ENCODE measurements at regions not wholly inside any gene's neighbourhood (a gene's known extent, or its start where the extent isn't known, plus 50 kb on each side); places are given as distances from the start of the nearest gene placed in this dataset.

DNA sequence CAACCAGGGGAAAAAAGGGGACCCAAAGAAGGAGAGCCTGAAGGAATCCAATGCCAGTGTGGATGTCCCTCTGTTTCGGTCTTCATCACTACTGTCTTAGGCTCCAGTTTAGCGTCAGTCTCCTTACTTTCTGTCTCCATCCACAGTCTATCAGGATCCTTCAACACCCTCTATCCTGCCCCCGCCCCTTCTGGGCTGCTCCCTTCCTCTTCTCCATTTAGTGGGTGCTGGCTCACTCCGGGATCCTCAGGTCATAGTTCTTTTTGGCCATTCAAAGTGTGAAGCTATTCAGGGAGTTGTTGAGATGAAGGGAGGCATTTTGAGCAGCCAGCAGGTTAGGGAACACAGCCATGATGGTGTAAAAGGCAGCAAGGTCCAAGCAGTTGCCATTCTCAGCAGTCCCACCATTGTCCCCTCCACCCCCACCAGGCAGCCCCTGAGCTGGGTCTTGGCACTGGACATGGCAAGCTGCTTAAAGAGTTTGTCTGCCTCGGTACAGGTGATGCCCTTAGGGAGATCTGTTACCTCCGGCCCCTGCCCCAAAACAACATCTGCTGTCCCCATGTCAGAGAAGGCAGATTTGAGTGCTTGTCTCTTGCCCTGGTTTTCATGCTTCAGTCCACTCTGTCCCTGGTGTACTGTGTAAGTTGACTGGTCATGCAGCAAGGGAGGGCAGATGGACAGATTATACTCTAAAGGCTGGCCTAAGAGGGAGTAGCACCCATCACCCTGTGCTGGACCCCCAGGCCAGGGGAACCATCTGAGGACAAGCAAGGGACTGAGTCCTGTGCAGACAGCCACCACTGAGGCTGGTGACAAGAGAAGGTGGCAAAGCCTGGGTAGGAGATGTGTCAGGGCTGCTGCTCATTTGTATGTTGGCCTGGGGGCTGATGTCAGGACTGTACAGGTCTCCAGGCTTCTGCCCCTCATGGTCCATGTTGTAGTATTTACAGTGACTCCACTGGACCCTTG lies 842.0 kb downstream of the HACE1 start:
- FAIRE-seq (no peak), DNase-seq (ENCODE audit: extremely low spot score, insufficient read length, low read depth) (no peak)

GRCh38 chr6:104014163-104014959 lies 845.4 kb downstream of the HACE1 start:
- DNase-seq (ENCODE audit: extremely low spot score, insufficient read length, low read depth) (no peak), FAIRE-seq (no peak)

DNA sequence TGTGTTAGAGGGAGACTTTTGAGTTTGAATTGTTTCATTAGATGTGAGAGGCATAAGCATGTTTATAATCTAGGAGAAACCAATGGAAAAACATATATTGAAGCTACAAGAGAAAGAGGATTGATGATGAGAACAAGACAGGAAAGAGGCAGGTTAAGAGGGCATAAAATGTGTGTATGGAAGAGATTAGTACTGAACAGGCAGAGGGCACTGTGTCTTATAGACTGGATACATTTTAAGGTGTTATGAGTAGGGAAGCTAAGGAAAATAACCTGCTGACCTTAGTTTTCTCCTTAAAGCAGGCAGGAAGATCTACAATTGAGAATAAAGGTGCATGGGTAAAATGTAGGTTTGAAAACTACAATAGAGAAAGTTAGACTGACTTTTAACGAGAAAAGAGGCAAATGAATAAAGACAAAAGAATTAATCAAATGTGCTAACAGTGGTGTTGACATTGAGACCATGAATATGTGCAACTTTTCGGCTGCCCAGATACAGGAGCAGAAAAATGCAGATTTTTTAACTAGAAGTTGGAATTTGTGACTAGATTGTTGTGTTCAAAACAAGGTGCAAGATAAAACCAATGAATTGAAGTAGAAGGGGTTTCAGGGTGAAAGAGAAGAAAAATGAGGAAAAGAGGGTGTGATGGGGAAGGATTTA lies 846.3 kb downstream of the HACE1 start:
- no peak for DNase-seq (ENCODE audit: extremely low spot score, insufficient read length, low read depth)
- no peak for FAIRE-seq

DNA sequence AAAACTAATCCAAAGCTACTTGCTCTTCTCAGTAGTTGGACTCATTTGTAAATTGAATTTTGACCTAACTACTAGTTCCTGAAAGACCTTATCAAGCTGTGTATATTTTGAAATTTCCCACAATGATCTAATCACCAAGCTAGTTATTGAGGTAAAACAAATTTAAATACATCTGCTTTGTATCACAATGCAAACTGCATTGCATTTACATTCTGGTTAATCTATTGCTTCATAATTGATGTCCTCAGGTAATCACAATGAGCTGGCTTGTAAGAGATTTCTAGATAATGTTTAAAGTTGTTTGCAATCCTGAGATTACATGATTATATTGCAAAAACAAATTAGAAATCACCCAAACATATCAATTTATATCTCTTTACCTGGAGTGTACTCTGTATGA lies 848.8 kb downstream of the HACE1 start:
- DNase-seq (ENCODE audit: extremely low spot score, insufficient read length, low read depth) (no peak), FAIRE-seq (no peak)

DNA sequence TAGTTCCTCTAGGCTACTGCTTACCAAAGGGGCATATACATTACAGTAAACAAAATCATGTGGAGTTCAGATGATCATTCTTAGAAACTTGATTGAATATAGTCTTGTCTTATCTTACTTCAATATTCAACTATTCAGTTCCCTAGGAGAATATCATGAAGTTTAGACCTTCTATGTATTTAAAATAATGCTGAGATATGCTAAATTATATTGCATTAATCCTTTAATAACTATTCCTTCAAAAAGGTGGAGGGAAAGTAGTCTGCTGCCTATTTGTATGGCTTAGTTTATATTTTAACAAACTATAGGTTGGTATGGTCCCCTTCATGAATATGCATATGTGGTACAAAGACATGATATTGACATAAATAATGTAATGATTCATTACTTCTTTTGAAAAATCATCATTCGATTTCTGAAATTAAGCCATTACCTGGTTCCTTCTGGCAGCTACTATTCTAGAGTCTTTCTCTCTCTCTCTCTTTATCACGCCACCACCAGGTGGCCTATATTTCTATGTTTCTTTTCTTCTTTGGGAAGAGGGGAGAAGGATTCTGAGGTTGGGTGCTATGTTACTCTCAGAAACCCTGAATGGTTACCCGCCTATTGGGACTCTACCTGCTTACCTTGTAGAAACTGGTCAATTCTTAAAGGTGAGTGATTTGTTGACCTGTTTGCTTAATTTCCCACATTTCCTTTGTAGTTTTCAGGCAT lies 855.8 kb downstream of the HACE1 start:
- DNase-seq (ENCODE audit: extremely low spot score, insufficient read length, low read depth) (no peak), FAIRE-seq (no peak)

DNA sequence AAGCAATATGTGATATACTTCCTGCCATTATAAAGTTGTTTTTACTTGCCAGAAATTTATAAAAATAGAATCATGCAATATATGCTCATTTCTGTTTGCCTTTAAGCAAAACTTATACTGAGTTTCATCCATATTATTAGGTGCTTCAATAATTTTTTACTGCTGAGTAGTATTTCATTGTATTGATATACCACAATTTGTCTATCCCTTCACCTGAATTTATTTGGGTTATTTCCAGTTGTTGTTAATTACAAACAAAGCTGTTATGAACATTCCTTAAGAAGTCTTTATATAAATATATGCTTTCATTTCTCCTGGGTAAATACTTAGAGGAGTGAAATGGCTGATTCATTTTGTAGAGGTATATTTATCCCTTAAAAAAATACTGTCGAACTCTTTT lies 864.1 kb downstream of the HACE1 start:
- DNase-seq (ENCODE audit: extremely low spot score, insufficient read length, low read depth) (no peak), FAIRE-seq (no peak)

- FAIRE-seq (no peak), DNase-seq (ENCODE audit: extremely low spot score, insufficient read length, low read depth) (no peak)
Measured at GRCh38 chr6:103983860-103984259, 875.9 kb downstream of the HACE1 start.

GRCh38 chr6:103983011-103983410 lies 876.7 kb downstream of the HACE1 start:
- DNase-seq (ENCODE audit: extremely low spot score, insufficient read length, low read depth) (no peak), FAIRE-seq (no peak)

DNA sequence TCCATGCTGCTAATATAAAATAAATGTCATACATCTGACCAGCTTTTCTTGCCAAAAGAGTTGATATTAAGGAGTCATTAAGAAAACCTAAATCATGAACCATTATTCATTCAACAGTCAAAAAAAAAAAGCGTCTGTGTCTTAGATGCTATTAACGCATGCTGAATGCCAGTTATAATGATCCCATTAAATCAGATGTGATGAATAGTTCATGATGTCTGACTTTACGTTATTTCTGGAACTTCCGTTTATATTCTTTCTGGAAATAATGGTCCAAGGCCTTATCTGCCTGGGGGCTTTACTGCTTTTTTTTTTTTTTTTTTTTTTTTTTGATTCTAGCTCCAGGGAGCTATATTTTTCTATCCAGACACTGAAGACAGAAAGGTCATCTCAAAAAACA lies 877.1 kb downstream of the HACE1 start:
- no peak for DNase-seq (ENCODE audit: extremely low spot score, insufficient read length, low read depth)
- FAIRE-seq, result no peak

DNA sequence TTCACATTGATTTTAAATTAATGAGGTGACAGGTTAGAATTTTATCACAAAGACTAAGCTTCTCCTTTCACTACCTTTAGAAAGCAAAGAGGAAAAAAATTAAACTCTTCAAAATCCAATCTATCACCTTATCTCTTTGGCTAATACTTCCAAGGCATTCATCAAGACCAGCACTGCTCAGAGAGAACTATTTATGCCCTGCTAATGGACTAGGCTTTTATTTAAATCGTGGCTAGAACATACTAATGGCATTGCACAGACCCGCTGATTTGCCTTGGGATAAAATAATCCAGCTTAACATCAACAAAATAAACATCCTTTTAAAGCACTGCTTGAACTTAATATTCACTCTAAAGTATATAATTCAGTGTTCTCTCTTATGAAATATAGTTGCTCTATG lies 880.4 kb downstream of the HACE1 start:
- FAIRE-seq, result no peak
- DNase-seq (ENCODE audit: extremely low spot score, insufficient read length, low read depth), result no peak

DNA sequence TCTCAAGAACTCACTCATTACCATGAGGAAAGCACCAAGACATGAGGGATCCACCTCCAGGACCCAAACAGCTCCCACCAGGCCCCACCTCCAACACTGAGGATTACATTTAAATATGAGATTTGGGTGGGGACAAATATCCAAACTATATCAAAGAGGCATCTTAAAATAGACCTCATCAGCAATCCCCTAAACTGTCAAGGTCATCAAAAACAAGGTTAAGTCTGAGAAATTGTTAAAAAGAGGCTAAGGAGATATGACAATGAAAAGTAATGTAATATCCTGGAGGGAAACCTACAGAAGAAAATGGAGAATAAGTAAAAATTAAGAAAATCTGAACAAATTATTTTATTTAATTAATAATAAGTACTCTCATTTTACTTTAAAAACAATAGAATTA lies 922.3 kb downstream of the HACE1 start:
- no peak for DNase-seq (ENCODE audit: extremely low spot score, insufficient read length, low read depth)
- no peak for FAIRE-seq

DNA sequence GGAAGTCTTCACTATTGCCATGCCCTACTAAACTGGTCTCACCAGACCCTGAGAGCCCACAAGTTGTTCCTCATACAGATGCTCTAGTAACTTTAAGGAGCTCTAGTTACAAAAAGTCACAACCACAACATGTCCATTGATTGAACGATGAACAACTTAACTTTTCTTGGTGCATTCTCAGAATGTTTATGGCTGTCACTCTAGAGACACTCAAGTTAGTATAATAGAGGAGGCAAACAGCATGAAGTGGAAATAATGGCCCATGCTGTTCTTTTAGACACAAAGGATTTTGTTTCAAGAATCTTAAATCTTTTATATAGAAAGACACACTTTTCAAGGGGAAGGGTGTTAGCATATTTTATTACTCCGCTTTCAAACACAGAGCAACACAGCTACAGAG lies 934.4 kb downstream of the HACE1 start:
- no peak for DNase-seq (ENCODE audit: extremely low spot score, insufficient read length, low read depth)
- FAIRE-seq, result no peak

DNA sequence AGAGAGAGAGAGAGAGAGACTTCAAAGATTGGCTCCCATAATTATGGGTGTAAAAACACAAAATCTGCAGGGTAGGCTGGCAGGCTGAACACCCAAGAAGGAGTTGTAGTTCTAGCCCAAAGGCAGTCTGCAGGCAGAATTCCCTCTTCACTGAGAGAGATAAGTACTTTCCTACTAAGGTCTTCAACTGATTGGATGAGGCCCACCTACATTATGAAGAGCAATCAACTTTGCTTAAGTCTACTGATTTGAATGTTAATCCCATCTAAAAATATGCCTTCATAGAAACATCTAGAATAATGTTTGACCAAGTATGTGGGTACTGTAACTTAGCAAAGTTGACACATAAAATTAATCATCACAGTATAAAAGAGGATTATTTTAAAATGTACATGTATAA lies 949.7 kb downstream of the HACE1 start:
- DNase-seq (ENCODE audit: extremely low spot score, insufficient read length, low read depth) (no peak), FAIRE-seq (no peak)

DNA sequence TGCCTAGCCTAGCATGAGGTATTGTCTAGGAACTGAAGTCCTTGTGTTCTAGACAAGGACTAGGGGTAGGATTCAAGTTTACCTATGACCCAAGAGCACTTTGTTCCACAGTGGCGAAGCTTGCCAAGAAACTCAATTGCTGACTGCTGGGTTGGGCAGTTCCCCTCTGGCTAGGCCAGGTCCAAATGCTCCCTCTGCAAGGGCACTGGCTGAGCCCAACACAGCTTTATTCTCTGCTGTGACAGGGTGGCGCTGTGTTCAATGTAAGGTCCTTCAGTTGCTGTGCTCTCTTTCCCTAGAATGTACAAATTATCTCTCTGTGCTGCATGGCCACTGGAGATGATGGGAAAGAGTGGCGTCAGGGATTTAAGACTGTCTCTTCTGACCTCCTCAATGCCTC lies 950.8 kb downstream of the HACE1 start:
- no peak for DNase-seq (ENCODE audit: extremely low spot score, insufficient read length, low read depth)
- no peak for FAIRE-seq

- FAIRE-seq (no peak), DNase-seq (ENCODE audit: extremely low spot score, insufficient read length, low read depth) (no peak)
Measured at GRCh38 chr6:103895136-103895535, 964.6 kb downstream of the HACE1 start.

DNA sequence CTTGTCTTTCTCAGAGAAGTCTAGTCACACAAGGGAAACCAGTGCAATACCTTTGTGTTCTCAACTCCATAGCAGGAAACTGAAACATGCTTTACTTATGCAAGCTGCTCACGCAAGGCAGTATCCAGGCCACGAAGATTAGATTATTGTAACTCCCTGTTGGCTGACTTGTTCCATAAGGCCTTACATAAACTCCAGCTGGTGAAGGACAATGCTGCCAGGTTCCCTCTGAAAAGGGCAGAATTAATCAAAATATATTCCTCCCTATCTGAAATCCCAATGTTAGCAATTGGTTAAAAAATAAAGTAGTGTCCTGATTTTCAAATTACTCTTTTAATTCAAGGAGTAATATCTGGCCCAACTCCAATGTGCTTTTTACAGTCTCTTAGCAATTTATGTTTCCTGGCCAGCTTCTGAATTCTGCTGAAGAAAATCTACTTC lies 966.6 kb downstream of the HACE1 start:
- DNase-seq (ENCODE audit: extremely low spot score, insufficient read length, low read depth), result no peak

GRCh38 chr6:103886951-103887350 lies 972.8 kb downstream of the HACE1 start:
- DNase-seq (ENCODE audit: extremely low spot score, insufficient read length, low read depth) (no peak), FAIRE-seq (no peak)

More for the DNA sequence above, 966.6 kb downstream of the HACE1 start:
- FAIRE-seq, result no peak

DNA sequence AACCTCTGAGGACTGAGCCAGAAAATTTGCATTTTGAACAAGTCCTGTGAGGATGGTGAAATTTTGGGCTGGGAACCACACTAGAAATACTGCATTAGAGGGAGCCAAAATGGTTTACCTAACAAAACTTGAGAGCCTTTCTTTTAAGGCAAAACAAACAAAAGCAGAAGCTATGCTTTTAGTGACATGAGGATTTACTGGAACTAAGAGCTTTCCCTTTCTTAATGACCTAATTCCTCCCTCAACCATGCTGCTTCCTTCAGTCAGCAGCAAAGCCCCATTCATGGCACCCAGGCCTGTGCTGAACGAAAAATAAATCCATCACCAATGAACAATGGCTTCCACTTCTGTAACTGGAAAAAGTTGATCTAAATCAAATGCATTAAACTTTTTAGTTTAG lies 974.3 kb downstream of the HACE1 start:
- no peak for FAIRE-seq
- no peak for DNase-seq (ENCODE audit: extremely low spot score, insufficient read length, low read depth)

DNA sequence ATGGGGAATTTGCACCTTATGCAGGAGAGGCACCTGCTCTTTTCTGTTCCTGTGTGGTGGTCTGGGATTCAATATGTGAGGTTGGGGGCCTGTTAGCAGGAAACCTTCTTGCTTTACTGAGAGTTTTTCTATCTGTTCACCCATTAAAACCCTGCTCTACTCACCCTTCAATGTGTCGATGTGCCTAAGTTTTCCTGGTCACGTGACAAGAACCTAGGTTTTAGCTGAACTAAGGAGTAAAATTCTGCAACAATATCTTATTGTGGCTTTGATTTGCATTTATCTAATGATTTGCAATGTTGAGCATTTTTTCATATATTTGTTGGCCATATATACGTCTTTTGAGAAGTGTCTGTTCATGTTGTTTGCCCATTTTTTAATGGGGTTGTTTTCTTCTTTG lies 979.9 kb downstream of the HACE1 start:
- FAIRE-seq, result no peak
- no peak for DNase-seq (ENCODE audit: extremely low spot score, insufficient read length, low read depth)

- no peak for FAIRE-seq
- DNase-seq (ENCODE audit: extremely low spot score, insufficient read length, low read depth), result no peak
Measured at GRCh38 chr6:103875221-103875620, 984.5 kb downstream of the HACE1 start.
